Thyroid gland (tissue), 4 donors: ENCODE measurements at regions not wholly inside any gene's neighbourhood (a gene's known extent, or its start where the extent isn't known, plus 50 kb on each side); places are given as distances from the start of the nearest gene placed in this dataset.
"Not testable (repeated sequence)": the region's sequence is repeated elsewhere in the genome, so short reads cannot be mapped to it uniquely, and the experiment has no call there.

Experiments used
- DNase-seq, 2 donors: peaks; one replicate each; pipeline ENCODE4 v3.0.0-alpha.2; 2019
- H3K27ac ChIP-seq, 3 donors: fragments of 200-600 bp; sonication (generic); 1 replicate in 2 of 3; 2 replicates in 1 of 3; pipeline ENCODE4 v1.5.1; 2016 to 2019; ENCODE audit warnings: mild to moderate bottlenecking in 1 of 3, moderate library complexity in 1 of 3
- H3K27me3 ChIP-seq: fragments of 200-600 bp; sonication (generic); one replicate; pipeline ENCODE4 v1.5.1; 2019
- H3K36me3 ChIP-seq, 2 donors: fragments of 200-600 bp; sonication (generic); one replicate each; pipeline ENCODE4 v1.5.1; 2016 to 2019
- H3K4me1 ChIP-seq, 2 donors: fragments of 200-600 bp; sonication (generic); one replicate each; pipeline ENCODE4 v1.5.1; 2017 to 2019
- H3K4me3 ChIP-seq, 3 donors: fragments of 200-600 bp; sonication (generic); replicated peaks in 1 of 3; 1 replicate in 2 of 3; 2 replicates in 1 of 3; pipeline ENCODE4 v1.5.1; 2016; ENCODE audit warnings: mild to moderate bottlenecking in 1 of 3
- H3K9me3 ChIP-seq: fragments of 200-600 bp; sonication (generic); one replicate; pipeline ENCODE4 v1.5.1; 2017
- CTCF ChIP-seq, 6 experiments: fragments of 200-600 bp in 3 of 6; fragments of 450-650 bp in 3 of 6; sonication (generic) in 3 of 6; IDR thresholded peaks; one replicate each; pipeline ENCODE4 v1.5.1; 2016 to 2019; ENCODE audit warnings: antibody characterized with exemption in 6 of 6, mild to moderate bottlenecking in 2 of 6, inconsistent platforms in 1 of 6, moderate library complexity in 1 of 6
- POLR2A ChIP-seq, 2 donors: fragments of 450-650 bp; IDR thresholded peaks; one replicate each; pipeline ENCODE4 v1.6.1; 2017; ENCODE audit warnings: antibody characterized with exemption in 2 of 2, mild to moderate bottlenecking in 2 of 2, moderate library complexity in 1 of 2
- WGBS, 2 donors: methylation state at CpG; one replicate each; pipeline ENCODE4 v1.1.5; 2017; 5-methylcytosine and 5-hydroxymethylcytosine counted together
- intact Hi-C: fragments of 100-400 bp; cut with DNase I; formaldehyde crosslinking; loops from one replicate; pipeline ENCODE4 v1.15.1; 2023

DNA sequence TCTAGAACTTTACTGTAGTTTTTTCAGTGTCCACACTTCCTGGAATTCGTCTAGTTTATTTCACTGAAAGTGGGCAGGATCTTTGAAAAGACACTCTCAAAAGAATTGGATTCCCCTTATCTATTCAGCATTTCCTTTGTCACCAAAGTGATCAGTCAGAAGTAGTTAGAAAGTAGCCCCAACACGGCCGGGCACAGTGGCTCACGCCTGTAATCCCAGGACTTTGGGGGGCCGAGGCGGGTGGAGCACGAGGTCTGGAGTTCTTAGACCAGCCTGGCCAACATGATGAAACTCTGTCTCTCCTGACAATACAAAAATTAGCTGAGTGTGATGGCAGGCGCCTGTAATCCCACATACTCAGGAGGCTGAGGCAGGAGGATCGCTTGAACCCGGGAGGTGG, 69.0 kb upstream of the KMT2C start:
- Histone ChIP-seq H3K4me1 (no peaks in the 10 kb centered on the region), H3K4me3 (no peak overlapping the region), H3K9me3 (no peaks in the 10 kb centered on the region), H3K36me3 (no peaks in the 10 kb centered on the region), H3K27ac (no peak overlapping the region), H3K27me3 (no peaks in the 10 kb centered on the region)
- DNase-seq: no peak
- WGBS, 2 donors: 82 to 91% methylated on average over 10 of the region's 10 CpGs
- TF ChIP-seq CTCF (IDR thresholded peaks at IDR 0.05) (no peak), POLR2A (IDR thresholded peaks at IDR 0.05) (no peak)
- intact Hi-C loops: no loop called here

GRCh38 chr7:152504367-152504766, 68.6 kb upstream of the KMT2C start:
- H3K27me3 ChIP-seq: no peaks in the 10 kb centered on the region
- WGBS, 2 donors: 25 to 29% methylated on average over 3 of the region's 3 CpGs
- no peaks in the 10 kb centered on the region for H3K4me1 ChIP-seq
- H3K27ac ChIP-seq: no peak overlapping the region
- intact Hi-C loops: no loop called here
- H3K36me3 ChIP-seq: no peaks in the 10 kb centered on the region
- TF ChIP-seq POLR2A (IDR thresholded peaks at IDR 0.05) (no peak), CTCF (IDR thresholded peaks at IDR 0.05) (no peak)
- DNase-seq: no peak
- no peaks in the 10 kb centered on the region for H3K9me3 ChIP-seq
- H3K4me3 ChIP-seq: no peak overlapping the region

- DNase-seq: no peak
- H3K4me3 ChIP-seq: no peak overlapping the region
- no peaks in the 10 kb centered on the region for H3K27me3 ChIP-seq
- intact Hi-C loops: no loop called here
- no peak overlapping the region for H3K27ac ChIP-seq
- TF ChIP-seq POLR2A (IDR thresholded peaks at IDR 0.05): no peak
- TF ChIP-seq CTCF (IDR thresholded peaks at IDR 0.05): no peak
- H3K36me3 ChIP-seq: no peaks in the 10 kb centered on the region
- 86 to 87% methylated on average over 12 to 13 of the region's 13 CpGs for WGBS, 2 donors
- no peaks in the 10 kb centered on the region for H3K9me3 ChIP-seq
- H3K4me1 ChIP-seq: no peaks in the 10 kb centered on the region
Observed at GRCh38 chr7:152502813-152503790, 67.3 kb upstream of the KMT2C start.

DNA sequence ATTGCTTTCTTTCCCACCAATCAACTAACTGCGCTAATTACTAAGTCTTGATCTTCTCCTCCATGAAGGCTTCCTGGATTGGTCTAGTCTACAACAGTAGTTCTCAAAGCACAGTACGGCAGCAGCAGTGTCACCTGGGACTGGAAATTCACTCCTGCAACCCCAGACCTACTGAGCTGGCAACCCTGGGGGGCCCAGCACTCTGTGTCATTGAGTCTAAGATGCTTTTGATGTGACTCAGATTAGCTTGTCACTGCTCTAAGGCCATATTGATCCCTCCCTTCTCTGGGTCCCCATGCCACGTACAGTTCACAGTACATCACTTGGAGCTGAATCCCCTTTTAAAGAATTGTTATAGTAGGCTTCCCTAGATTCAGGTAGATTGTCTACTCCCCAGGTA, 65.7 kb upstream of the KMT2C start:
- H3K4me1 ChIP-seq: no peaks in the 10 kb centered on the region
- no peaks in the 10 kb centered on the region for H3K9me3 ChIP-seq
- H3K4me3 ChIP-seq: no peak overlapping the region
- intact Hi-C loops: no loop called here
- WGBS, 2 donors: 71 to 90% methylated on average over 3 of the region's 3 CpGs
- TF ChIP-seq POLR2A (IDR thresholded peaks at IDR 0.05) (no peak), CTCF (IDR thresholded peaks at IDR 0.05) (no peak)
- DNase-seq: no peak
- no peak overlapping the region for H3K27ac ChIP-seq
- no peaks in the 10 kb centered on the region for H3K36me3 ChIP-seq
- no peaks in the 10 kb centered on the region for H3K27me3 ChIP-seq

GRCh38 chr7:152499969-152500368, 64.2 kb upstream of the KMT2C start:
- H3K4me3 ChIP-seq, H3K36me3 ChIP-seq, H3K27me3 ChIP-seq, intact Hi-C loops, H3K9me3 ChIP-seq, H3K27ac ChIP-seq, H3K4me1 ChIP-seq, DNase-seq: not testable (repeated sequence)
- WGBS, 2 donors: 100% methylated on average over 2 of the region's 2 CpGs
